Osteoblast (primary cell): ENCODE measurements at regions not wholly inside any gene's neighbourhood (a gene's known extent, or its start where the extent isn't known, plus 50 kb on each side); places are given as distances from the start of the nearest gene placed in this dataset.

Source experiments
- DNase-seq: peaks from one replicate; pipeline ENCODE4 v3.0.0; 2011; ENCODE audit warnings: low spot score, mixed read lengths; ENCODE audit not compliant: insufficient read length; ENCODE audit errors: missing footprints
- H2AFZ ChIP-seq: 2 replicates; pipeline ENCODE4 v1.6.0; 2011; ENCODE audit warnings: mild to moderate bottlenecking, low read length
- H3K27ac ChIP-seq: 2 replicates; pipeline ENCODE4 v1.5.1; 2011; ENCODE audit warnings: mild to moderate bottlenecking, low read depth, low read length, moderate library complexity
- H3K27me3 ChIP-seq: 2 replicates; pipeline ENCODE4 v1.6.0; 2012; ENCODE audit warnings: mild to moderate bottlenecking, control low read depth, inconsistent platforms, low read length, moderate library complexity; ENCODE audit not compliant: insufficient read depth
- H3K36me3 ChIP-seq: 2 replicates; pipeline ENCODE4 v1.5.1; 2011; ENCODE audit warnings: mild to moderate bottlenecking, low read length, control low read depth, moderate library complexity; ENCODE audit not compliant: insufficient read depth
- H3K4me1 ChIP-seq: 2 replicates; pipeline ENCODE4 v1.5.1; 2011; ENCODE audit warnings: mild to moderate bottlenecking, low read length, control low read depth, moderate library complexity; ENCODE audit not compliant: insufficient read depth
- H3K4me2 ChIP-seq: 2 replicates; pipeline ENCODE4 v1.6.0; 2011; ENCODE audit warnings: mild to moderate bottlenecking, low read length; ENCODE audit not compliant: insufficient read depth
- H3K4me3 ChIP-seq: fragments of 200-600 bp; sonication (generic); 3 replicates; pipeline ENCODE4 v1.5.1; 2012; ENCODE audit warnings: mild to moderate bottlenecking, low read length, inconsistent platforms; ENCODE audit not compliant: insufficient read depth
- H3K79me2 ChIP-seq: 2 replicates; pipeline ENCODE4 v1.6.0; 2012; ENCODE audit warnings: mild to moderate bottlenecking, low read length, control low read depth, inconsistent platforms; ENCODE audit not compliant: insufficient read depth
- H3K9me3 ChIP-seq: 2 replicates; pipeline ENCODE4 v1.5.1; 2011; ENCODE audit warnings: low read depth, low read length, control low read depth
- H4K20me1 ChIP-seq: 2 replicates; pipeline ENCODE4 v1.6.0; 2012; ENCODE audit warnings: mild to moderate bottlenecking, low read length, control low read depth; ENCODE audit not compliant: insufficient read depth
- TF ChIP-seq, protein P1 (sequence below): IDR thresholded peaks from 2 replicates; pipeline ENCODE4 v1.5.1; 2011; ENCODE audit warnings: mild to moderate bottlenecking, low read depth, low read length, moderate library complexity; ENCODE audit errors: extremely low read depth

GRCh38 chr3:106294121-106294520 lies 425.3 kb upstream of the CBLB start:
- peaks cover 2% of the 10 kb centered on the region for H3K4me1 ChIP-seq
- TF ChIP-seq, protein P1, sequence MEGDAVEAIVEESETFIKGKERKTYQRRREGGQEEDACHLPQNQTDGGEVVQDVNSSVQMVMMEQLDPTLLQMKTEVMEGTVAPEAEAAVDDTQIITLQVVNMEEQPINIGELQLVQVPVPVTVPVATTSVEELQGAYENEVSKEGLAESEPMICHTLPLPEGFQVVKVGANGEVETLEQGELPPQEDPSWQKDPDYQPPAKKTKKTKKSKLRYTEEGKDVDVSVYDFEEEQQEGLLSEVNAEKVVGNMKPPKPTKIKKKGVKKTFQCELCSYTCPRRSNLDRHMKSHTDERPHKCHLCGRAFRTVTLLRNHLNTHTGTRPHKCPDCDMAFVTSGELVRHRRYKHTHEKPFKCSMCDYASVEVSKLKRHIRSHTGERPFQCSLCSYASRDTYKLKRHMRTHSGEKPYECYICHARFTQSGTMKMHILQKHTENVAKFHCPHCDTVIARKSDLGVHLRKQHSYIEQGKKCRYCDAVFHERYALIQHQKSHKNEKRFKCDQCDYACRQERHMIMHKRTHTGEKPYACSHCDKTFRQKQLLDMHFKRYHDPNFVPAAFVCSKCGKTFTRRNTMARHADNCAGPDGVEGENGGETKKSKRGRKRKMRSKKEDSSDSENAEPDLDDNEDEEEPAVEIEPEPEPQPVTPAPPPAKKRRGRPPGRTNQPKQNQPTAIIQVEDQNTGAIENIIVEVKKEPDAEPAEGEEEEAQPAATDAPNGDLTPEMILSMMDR = no peak
- H3K79me2 ChIP-seq = no peaks in the 10 kb centered on the region
- no peaks in the 10 kb centered on the region for H4K20me1 ChIP-seq
- DNase-seq = no peak
- H2AFZ ChIP-seq = no peak overlapping the region
- no peak overlapping the region for H3K4me3 ChIP-seq
- H3K4me2 ChIP-seq = no peak overlapping the region
- no peaks in the 10 kb centered on the region for H3K9me3 ChIP-seq
- H3K27ac ChIP-seq = no peak overlapping the region
- no peaks in the 10 kb centered on the region for H3K27me3 ChIP-seq
- H3K36me3 ChIP-seq = no peaks in the 10 kb centered on the region

GRCh38 chr3:106296062-106296461 lies 427.2 kb upstream of the CBLB start:
- no peak for DNase-seq
- no peak overlapping the region for H3K27ac ChIP-seq
- peaks cover 6% of the 10 kb centered on the region for H3K4me1 ChIP-seq
- no peak overlapping the region for H3K4me2 ChIP-seq
- no peaks in the 10 kb centered on the region for H3K9me3 ChIP-seq
- no peak overlapping the region for H2AFZ ChIP-seq
- no peaks in the 10 kb centered on the region for H3K79me2 ChIP-seq
- TF ChIP-seq, protein P1 = no peak
- H3K27me3 ChIP-seq = no peaks in the 10 kb centered on the region
- H4K20me1 ChIP-seq = no peaks in the 10 kb centered on the region
- H3K36me3 ChIP-seq = no peaks in the 10 kb centered on the region
- H3K4me3 ChIP-seq = no peak overlapping the region

DNA sequence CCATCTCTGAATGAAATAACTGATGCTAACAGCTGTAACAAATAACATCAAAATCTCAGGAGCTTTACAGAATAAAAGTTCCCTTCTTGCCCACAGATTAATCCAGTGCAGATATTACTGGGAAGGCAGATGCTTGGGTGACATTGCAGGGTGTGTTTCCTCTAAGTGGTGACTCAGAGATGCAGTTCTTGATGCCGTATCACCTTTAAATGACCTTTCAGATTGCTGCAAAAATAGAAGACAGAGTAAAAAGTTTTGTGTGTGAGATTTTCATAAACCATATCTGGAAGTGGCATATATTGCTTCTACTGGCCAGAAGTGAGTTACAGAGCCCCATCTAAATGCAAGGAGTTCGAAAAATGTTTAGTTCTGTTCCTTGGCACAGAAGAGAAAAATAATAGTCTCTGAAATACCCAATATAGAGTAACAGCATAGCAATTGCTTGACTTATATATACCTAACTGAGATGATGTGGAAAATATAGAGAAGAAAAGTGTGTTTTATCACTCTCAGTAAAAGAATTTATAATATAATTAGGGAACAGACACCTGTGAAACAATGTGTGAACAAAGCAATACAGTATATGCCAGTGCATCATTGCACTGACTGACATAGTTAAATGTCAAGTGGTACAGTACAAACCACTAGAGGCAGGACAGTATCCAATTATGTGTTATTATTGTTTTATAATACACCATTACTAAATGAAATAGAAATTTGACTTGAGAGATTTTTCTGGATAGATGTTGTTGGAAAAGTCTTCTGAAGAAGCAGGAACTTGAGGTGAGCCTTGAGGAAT lies 430.7 kb upstream of the CBLB start:
- H3K9me3 ChIP-seq = no peaks in the 10 kb centered on the region
- H3K4me2 ChIP-seq = no peak overlapping the region
- H3K79me2 ChIP-seq = no peaks in the 10 kb centered on the region
- no peak for DNase-seq
- H3K4me1 ChIP-seq = peaks cover 6% of the 10 kb centered on the region
- TF ChIP-seq, protein P1 = no peak
- H3K27me3 ChIP-seq = no peaks in the 10 kb centered on the region
- H3K36me3 ChIP-seq = no peaks in the 10 kb centered on the region
- no peak overlapping the region for H3K27ac ChIP-seq
- no peak overlapping the region for H2AFZ ChIP-seq
- H3K4me3 ChIP-seq = no peak overlapping the region
- H4K20me1 ChIP-seq = no peaks in the 10 kb centered on the region

DNA sequence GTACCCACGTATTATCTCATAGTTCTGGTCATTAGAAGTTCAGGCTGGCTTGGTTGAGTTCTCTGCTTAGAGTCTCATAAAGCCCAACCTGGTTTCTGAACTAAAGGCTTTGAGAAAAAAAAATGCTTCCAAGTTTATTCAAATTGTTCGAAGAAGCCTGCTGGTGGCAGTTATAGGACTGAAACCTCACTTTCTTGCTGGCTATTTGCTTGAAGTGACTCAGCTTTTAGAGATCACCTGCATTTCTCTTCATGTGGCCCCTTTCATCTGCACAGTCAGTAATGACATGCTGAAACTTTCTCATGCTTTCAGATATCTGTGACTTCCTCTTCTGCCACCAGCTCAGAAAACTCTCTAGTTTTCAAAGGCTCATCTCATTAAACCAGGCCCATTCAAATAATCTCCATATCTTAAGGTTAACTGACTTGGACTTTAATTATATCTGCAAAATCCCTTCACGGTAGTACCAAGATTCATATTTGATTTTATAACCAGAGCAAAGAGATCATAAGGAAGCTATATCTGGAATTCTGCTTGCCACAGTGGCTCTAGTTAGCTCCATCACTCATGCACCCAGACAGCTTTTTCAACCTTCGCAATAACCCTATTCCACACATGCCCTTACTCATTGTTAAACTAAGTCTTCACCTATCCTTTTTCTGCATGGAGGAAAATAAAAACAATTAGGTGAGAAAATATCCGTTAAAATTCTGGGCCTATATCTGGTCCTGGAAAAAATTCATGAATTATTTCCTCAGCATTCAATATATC lies 433.8 kb upstream of the CBLB start:
- Histone ChIP-seq H3K27me3 (no peaks in the 10 kb centered on the region), H2AFZ (peak overlapping the region; percentile 18), H3K27ac (no peak overlapping the region), H3K9me3 (no peaks in the 10 kb centered on the region), H3K4me1 (peaks cover 6% of the 10 kb centered on the region), H3K4me3 (no peak overlapping the region), H3K79me2 (no peaks in the 10 kb centered on the region), H3K36me3 (no peaks in the 10 kb centered on the region), H4K20me1 (no peaks in the 10 kb centered on the region), H3K4me2 (no peak overlapping the region)
- TF ChIP-seq, protein P1 = no peak
- DNase-seq = no peak
